KMS-11 (cell line): ENCODE measurements at regions not wholly inside any gene's neighbourhood (a gene's known extent, or its start where the extent isn't known, plus 50 kb on each side); places are given as distances from the start of the nearest gene placed in this dataset.
A peak's percentile ranks its signal among the peaks of the same experiment; 100 is the strongest.

Experiments
- H2AFZ ChIP-seq: fragments of 200-600 bp; sonication (generic); 2 replicates; pipeline ENCODE4 v1.6.1; 2016; ENCODE audit warnings: antibody characterized with exemption, mixed run types, low read depth
- H3K27ac ChIP-seq: fragments of 200-600 bp; sonication (generic); 2 replicates; pipeline ENCODE4 v1.6.1; 2016; ENCODE audit warnings: mild to moderate bottlenecking, mixed run types
- H3K27me3 ChIP-seq: fragments of 200-600 bp; sonication (generic); 2 replicates; pipeline ENCODE4 v1.6.1; 2017; ENCODE audit warnings: mild to moderate bottlenecking, low read depth, mixed run types, moderate library complexity; ENCODE audit not compliant: insufficient read depth
- H3K36me3 ChIP-seq: fragments of 200-600 bp; sonication (generic); 2 replicates; pipeline ENCODE4 v1.6.1; 2017; ENCODE audit warnings: mild to moderate bottlenecking, mixed run types; ENCODE audit not compliant: insufficient read depth
- H3K4me1 ChIP-seq: fragments of 200-600 bp; sonication (generic); 2 replicates; pipeline ENCODE4 v1.6.1; 2016; ENCODE audit warnings: mild to moderate bottlenecking, low read depth, mixed run types; ENCODE audit not compliant: poor library complexity, severe bottlenecking
- H3K4me2 ChIP-seq: fragments of 200-600 bp; sonication (generic); 2 replicates; pipeline ENCODE4 v1.7.0; 2016; ENCODE audit warnings: mild to moderate bottlenecking, mixed run types
- H3K4me3 ChIP-seq: fragments of 200-600 bp; sonication (generic); IDR thresholded peaks from 2 replicates; pipeline ENCODE4 v1.6.1; 2017; ENCODE audit warnings: low read depth, low read length, mixed read lengths; ENCODE audit not compliant: insufficient read depth
- H3K79me2 ChIP-seq: fragments of 200-600 bp; sonication (generic); 2 replicates; pipeline ENCODE4 v1.6.1; 2016; ENCODE audit warnings: low read depth, mixed run types; ENCODE audit not compliant: insufficient read depth
- H3K9ac ChIP-seq: fragments of 200-600 bp; sonication (generic); 2 replicates; pipeline ENCODE4 v1.6.1; 2016; ENCODE audit warnings: mild to moderate bottlenecking, mixed run types
- H4K20me1 ChIP-seq: fragments of 200-600 bp; sonication (generic); 2 replicates; pipeline ENCODE4 v1.6.1; 2016; ENCODE audit warnings: mild to moderate bottlenecking, mixed run types; ENCODE audit not compliant: insufficient read depth
- TF ChIP-seq, protein P1 (sequence below): fragments of 200-600 bp; sonication (generic); conservative IDR thresholded peaks from 2 replicates; pipeline ENCODE4 v1.6.1; 2017; ENCODE audit warnings: low read depth, mild to moderate bottlenecking, antibody characterized with exemption, low read length, moderate library complexity, mixed read lengths

DNA sequence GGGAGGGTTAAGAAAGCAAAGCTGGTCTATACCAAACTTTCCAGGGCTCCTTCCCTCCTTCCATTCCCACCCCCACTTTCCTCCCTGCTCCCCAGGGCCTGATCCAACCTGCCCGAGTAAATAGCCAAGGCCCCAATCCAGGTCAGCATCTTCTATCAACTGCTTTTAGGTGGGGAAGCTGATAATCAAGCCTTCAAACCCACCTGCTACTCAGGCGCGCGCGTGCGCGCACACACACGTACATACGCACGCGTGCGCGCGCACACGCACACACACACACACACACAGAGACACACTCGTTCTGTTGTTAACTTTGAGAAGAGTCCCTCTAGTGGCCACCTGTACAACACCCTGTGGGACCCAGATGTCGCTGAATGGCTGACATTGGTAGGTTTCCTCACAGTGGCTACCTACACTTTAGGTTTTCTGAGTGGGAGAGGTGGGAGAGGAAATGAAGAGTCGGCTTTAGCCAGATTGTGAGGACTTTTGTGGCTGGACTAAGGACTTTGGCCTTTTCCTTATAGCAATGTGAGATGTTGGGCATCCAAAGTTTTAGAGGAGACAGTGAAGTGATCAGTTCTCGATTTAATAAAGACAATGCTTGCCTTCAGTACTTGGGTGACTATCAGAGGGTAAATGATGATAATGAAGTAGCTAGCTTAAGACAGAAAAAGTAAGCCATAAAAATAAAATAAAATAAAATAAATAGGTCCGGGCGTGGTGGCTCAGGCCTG lies 179.9 kb upstream of the C2CD4B start:
- TF ChIP-seq, protein P1, sequence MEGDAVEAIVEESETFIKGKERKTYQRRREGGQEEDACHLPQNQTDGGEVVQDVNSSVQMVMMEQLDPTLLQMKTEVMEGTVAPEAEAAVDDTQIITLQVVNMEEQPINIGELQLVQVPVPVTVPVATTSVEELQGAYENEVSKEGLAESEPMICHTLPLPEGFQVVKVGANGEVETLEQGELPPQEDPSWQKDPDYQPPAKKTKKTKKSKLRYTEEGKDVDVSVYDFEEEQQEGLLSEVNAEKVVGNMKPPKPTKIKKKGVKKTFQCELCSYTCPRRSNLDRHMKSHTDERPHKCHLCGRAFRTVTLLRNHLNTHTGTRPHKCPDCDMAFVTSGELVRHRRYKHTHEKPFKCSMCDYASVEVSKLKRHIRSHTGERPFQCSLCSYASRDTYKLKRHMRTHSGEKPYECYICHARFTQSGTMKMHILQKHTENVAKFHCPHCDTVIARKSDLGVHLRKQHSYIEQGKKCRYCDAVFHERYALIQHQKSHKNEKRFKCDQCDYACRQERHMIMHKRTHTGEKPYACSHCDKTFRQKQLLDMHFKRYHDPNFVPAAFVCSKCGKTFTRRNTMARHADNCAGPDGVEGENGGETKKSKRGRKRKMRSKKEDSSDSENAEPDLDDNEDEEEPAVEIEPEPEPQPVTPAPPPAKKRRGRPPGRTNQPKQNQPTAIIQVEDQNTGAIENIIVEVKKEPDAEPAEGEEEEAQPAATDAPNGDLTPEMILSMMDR: peak; percentile 56; the same call in 1 of the 2 replicates
- Histone ChIP-seq H3K9ac (no peak overlapping the region), H3K27me3 (no peaks in the 10 kb centered on the region), H4K20me1 (no peaks in the 10 kb centered on the region), H3K4me3 (no peak overlapping the region), H3K36me3 (no peaks in the 10 kb centered on the region), H3K4me1 (no peaks in the 10 kb centered on the region), H2AFZ (no peak overlapping the region), H3K79me2 (no peaks in the 10 kb centered on the region), H3K27ac (no peak overlapping the region), H3K4me2 (no peak overlapping the region)

GRCh38 chr15:62346168-62346567 lies 181.1 kb upstream of the C2CD4B start:
- H3K79me2 ChIP-seq: no peaks in the 10 kb centered on the region
- TF ChIP-seq, protein P1: no peak
- H3K27ac ChIP-seq: no peak overlapping the region
- no peaks in the 10 kb centered on the region for H4K20me1 ChIP-seq
- H3K4me2 ChIP-seq: no peak overlapping the region
- H2AFZ ChIP-seq: no peak overlapping the region
- H3K27me3 ChIP-seq: no peaks in the 10 kb centered on the region
- no peaks in the 10 kb centered on the region for H3K36me3 ChIP-seq
- no peak overlapping the region for H3K9ac ChIP-seq
- H3K4me1 ChIP-seq: no peaks in the 10 kb centered on the region
- no peak overlapping the region for H3K4me3 ChIP-seq

GRCh38 chr15:62348118-62348517 lies 183.0 kb upstream of the C2CD4B start:
- no peaks in the 10 kb centered on the region for H4K20me1 ChIP-seq
- H2AFZ ChIP-seq: no peak overlapping the region
- no peak overlapping the region for H3K9ac ChIP-seq
- H3K36me3 ChIP-seq: no peaks in the 10 kb centered on the region
- no peaks in the 10 kb centered on the region for H3K27me3 ChIP-seq
- no peaks in the 10 kb centered on the region for H3K79me2 ChIP-seq
- H3K4me1 ChIP-seq: no peaks in the 10 kb centered on the region
- TF ChIP-seq, protein P1: no peak
- H3K4me2 ChIP-seq: no peak overlapping the region
- H3K4me3 ChIP-seq: no peak overlapping the region
- H3K27ac ChIP-seq: no peak overlapping the region

GRCh38 chr15:62348623-62349022 lies 183.5 kb upstream of the C2CD4B start:
- no peak overlapping the region for H3K27ac ChIP-seq
- no peaks in the 10 kb centered on the region for H4K20me1 ChIP-seq
- H3K4me3 ChIP-seq: no peak overlapping the region
- H3K27me3 ChIP-seq: no peaks in the 10 kb centered on the region
- no peaks in the 10 kb centered on the region for H3K4me1 ChIP-seq
- H3K36me3 ChIP-seq: no peaks in the 10 kb centered on the region
- no peaks in the 10 kb centered on the region for H3K79me2 ChIP-seq
- no peak overlapping the region for H3K9ac ChIP-seq
- TF ChIP-seq, protein P1: no peak
- no peak overlapping the region for H2AFZ ChIP-seq
- H3K4me2 ChIP-seq: no peak overlapping the region
